ENCODE measurements at regions not wholly inside any gene's neighbourhood (a gene's known extent, or its start where the extent isn't known, plus 50 kb on each side); places are given as distances from the start of the nearest gene placed in this dataset.

GRCh38 chr14:38394767-38395166, 138.9 kb upstream of the CLEC14A start:
- TF ChIP-seq EZH2 (IDR thresholded peaks at IDR 0.05) (no peak), EZH2phosphoT487 (IDR thresholded peaks at IDR 0.05) (no peak)
- TF ChIP-seq, protein P1, sequence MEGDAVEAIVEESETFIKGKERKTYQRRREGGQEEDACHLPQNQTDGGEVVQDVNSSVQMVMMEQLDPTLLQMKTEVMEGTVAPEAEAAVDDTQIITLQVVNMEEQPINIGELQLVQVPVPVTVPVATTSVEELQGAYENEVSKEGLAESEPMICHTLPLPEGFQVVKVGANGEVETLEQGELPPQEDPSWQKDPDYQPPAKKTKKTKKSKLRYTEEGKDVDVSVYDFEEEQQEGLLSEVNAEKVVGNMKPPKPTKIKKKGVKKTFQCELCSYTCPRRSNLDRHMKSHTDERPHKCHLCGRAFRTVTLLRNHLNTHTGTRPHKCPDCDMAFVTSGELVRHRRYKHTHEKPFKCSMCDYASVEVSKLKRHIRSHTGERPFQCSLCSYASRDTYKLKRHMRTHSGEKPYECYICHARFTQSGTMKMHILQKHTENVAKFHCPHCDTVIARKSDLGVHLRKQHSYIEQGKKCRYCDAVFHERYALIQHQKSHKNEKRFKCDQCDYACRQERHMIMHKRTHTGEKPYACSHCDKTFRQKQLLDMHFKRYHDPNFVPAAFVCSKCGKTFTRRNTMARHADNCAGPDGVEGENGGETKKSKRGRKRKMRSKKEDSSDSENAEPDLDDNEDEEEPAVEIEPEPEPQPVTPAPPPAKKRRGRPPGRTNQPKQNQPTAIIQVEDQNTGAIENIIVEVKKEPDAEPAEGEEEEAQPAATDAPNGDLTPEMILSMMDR (IDR thresholded peaks at IDR 0.05), result no peak

Measured in neural progenitor cell (in vitro differentiated cells).